ENCODE measurements at regions not wholly inside any gene's neighbourhood (a gene's known extent, or its start where the extent isn't known, plus 50 kb on each side); places are given as distances from the start of the nearest gene placed in this dataset.
"Not testable (repeated sequence)": the region's sequence is repeated elsewhere in the genome, so short reads cannot be mapped to it uniquely, and the experiment has no call there.

DNA sequence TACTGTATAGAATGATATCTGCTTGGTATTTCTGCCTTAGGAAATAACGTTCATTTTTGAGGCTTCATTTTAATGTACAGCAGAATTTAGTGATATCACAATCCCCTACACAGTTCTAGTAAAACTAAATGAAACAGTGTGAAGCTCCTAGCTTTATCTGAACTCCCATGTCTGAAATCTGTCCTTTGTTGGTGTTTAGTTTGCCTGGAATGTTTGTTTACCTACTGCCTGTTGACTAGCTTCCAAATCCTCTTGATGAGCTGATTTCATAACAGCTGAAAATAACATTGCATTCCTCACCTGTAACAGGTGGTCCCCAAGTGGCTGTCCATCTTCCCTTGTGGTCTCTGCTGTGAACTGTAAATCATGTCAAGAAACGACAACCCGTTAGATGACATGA lies 629.1 kb downstream of the TTLL7 start:
- not testable (repeated sequence) for H3K4me3 ChIP-seq (ENCODE audit: low read length)

DNA sequence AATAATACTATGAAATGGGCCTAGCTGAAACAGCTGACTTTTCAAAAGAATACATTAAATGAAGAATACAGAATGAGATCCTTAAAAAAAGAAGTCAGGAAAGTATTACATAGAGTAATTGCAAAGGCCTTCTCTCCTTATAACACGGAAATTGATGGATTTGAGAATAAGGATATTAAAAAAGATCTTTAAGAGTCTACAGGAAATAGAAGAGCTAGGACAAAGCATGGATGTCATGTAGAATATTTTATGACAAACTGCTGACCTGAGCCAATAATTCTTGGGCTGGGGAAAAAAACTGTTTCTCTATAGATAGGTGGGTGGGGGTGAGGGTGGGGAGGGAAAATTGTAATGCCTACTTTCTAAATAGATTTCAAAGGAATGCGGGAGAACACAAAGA lies 633.6 kb downstream of the TTLL7 start:
- H3K4me3 ChIP-seq (ENCODE audit: low read length), result not testable (repeated sequence)

DNA sequence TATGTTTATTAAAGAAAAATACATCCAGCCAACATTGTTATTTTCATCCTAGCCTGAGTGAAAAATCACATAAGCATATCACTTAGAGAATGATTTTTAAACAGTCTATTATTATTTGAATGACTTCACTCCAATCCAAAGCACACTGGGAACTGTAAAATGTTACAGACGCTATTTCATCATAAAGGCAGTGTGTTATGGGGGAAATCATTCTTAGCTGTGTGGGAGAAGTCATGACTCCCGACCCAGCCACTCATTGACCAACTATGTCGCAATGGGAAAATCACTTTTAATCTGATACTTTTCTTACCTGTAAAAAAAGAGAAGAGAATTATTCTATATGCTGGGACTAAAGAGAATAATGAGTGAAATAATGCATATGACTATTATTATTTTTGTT lies 653.6 kb downstream of the TTLL7 start:
- not testable (repeated sequence) for H3K4me3 ChIP-seq (ENCODE audit: low read length)

DNA sequence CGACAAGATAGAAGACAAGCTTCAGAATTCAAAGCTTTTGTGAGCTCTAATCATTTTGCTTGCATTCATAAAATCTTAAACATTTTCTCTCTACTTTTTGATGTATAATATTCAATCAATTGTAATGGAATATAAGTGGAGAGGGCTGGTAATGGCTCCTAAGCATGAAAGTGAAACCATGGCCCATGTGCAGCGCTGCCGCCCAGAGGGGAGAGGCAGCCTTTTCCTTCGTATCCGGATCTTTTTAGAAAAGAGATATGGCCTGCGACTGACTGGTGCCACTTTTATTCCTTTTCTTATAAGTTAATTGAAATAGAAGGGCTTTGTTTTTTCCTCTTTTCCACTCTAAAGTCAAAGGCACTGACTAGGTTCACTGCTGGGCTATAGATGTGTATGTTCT lies 655.2 kb downstream of the TTLL7 start:
- not testable (repeated sequence) for H3K4me3 ChIP-seq (ENCODE audit: low read length)

DNA sequence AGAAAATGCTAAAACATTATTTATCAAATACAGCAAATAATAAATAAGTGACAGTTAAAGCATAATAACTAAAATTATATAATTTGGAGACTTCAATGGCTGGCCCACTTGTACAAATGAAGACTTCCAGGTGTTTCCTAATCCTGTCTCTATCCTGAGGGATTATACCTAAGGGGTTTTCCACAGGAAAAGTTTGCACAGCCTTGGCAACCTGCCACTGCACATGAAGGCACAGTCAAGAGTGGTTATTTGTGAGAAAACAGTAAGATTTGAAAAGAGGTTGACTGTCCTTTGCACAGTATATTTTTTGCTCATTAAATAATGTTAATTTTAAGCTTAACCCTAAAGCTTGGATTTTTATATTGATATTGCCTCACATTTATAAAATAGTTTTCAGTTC lies 655.9 kb downstream of the TTLL7 start:
- H3K4me3 ChIP-seq (ENCODE audit: low read length), result not testable (repeated sequence)

DNA sequence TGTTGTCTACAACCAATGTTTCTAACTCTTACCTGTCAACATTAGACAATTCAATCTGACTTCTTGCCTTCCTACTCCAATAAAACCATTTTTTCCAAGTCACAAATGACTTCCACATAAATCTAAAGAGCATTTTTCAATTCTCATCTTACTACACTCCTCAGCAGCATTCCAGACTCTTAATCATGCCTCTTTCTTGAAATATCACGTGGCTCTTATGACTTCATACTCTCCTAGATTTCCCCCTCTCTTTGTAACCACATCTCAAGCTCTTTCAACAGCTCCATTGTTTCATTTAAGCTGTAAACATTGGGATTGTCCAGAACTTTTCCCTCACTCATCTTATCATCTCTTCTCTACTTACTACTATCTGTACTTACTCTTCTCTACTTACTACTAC lies 666.6 kb downstream of the TTLL7 start:
- H3K4me3 ChIP-seq (ENCODE audit: low read length), result not testable (repeated sequence)

DNA sequence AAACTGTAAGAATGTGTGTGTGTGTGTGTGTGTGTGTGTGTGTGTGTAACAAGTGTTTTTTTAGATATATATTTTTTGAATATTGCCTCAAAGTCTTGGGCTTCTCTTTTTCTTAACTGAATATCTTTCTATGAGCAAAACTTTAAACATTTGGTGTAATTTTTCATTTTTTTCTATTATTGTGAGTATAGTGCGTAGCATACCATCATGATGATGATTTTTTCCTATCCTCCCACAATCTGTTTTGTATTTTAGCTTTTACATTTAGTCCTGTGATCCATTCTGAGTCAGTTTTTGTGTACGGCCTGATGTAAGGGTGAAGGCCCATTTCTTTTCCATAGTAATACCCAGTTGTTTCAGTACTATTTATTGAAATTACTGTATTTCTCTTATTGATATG lies 680.6 kb downstream of the TTLL7 start:
- H3K4me3 ChIP-seq (ENCODE audit: low read length), result no peak overlapping the region
- no peak for TF ChIP-seq ZNF274 (IDR thresholded peaks at IDR 0.05; ENCODE audit: low read depth, low read length)

DNA sequence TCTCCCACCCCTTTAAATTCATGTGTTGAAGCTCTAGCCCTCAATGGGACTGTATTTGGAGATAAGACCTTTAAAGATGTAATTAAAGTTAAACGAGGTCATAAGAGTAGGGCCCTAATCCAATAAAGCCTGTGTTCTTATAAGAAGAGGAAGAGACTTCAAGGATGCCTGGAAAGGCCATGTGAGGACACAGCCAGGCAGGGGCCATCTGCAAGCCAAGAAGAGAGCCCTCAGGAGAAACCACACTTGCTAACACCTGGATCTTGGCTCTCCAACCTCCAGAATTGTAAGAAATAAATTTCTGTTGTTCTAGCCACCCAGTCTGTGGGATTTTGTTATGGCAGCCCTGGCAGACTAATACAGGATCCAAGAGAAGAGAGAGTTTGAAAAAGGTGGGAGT lies 683.5 kb downstream of the TTLL7 start:
- not testable (repeated sequence) for H3K4me3 ChIP-seq (ENCODE audit: low read length)

DNA sequence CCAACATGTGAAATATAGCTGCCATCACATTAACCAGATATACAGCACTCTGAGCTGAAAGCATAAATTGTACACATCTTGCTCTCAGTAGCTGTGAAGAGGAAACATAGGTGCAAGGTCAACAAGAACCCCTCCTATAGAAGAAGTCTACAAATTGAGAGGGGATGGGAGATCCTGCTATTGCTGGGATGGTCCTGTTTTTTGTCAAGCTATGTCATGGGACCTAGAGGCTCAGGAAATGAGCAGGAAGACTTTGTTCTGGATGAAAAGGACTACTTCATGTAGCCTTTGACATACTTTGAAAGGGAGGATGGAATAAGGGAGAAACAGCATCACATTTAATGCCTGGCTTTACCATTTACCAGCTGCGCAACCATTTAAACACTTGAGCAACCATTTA lies 688.8 kb downstream of the TTLL7 start:
- H3K4me3 ChIP-seq (ENCODE audit: low read length), result not testable (repeated sequence)

DNA sequence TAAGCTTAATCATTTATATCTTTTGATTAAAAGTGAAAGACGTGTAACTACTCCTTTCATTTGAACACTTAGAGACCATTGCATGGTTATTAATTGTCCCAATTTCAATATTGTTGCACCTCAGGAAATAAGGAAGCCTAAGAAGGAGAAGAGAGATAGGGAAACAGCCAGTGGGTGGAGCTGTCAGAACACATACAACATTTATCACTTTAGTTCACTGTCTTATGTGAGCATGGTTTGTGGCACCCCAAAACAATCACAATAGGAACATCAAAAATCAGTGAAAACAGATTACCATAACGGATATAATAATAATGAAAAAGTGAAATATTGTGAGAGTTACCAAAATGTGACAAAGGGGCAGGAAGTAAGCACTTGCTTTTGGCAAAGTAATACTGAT lies 689.9 kb downstream of the TTLL7 start:
- not testable (repeated sequence) for H3K4me3 ChIP-seq (ENCODE audit: low read length)

DNA sequence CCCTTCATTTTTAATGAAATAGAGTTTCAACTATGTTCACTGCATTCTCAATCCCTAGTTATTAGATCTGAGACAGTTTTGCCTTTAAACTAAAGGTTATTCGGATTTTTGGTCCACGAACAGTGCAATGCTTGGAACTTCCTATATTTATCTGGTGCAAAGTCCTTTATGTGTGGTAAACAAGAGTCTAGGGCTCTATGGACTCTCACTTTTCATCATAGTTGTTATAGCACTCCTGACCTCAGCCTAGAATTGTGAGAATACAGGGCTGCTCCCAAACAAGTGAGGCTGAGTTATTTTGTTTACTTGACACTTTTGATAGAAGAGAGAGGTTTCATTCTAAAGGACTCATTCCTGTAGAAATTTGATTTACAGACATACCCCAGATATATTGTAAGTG lies 692.1 kb downstream of the TTLL7 start:
- H3K4me3 ChIP-seq (ENCODE audit: low read length), result not testable (repeated sequence)

DNA sequence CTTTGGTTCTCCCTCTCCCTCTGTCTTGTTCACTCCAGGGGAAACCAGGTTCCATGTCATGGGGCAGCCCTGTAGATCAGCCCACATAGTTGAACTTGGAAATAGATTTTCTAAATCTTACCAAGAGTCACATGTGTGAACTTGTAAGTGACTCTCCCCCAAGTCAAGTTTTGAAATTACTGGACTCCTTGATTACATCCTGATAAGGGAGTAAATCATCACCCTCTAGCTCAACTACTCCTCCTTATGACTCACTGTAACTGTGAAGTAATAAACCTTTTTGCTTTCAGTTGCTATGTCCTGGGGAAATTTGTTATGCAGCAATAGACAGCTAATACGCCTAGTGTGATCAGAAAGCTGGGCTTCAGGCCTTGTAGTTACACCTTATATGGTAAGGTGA lies 703.3 kb downstream of the TTLL7 start:
- H3K4me3 ChIP-seq (ENCODE audit: low read length), result not testable (repeated sequence)

DNA sequence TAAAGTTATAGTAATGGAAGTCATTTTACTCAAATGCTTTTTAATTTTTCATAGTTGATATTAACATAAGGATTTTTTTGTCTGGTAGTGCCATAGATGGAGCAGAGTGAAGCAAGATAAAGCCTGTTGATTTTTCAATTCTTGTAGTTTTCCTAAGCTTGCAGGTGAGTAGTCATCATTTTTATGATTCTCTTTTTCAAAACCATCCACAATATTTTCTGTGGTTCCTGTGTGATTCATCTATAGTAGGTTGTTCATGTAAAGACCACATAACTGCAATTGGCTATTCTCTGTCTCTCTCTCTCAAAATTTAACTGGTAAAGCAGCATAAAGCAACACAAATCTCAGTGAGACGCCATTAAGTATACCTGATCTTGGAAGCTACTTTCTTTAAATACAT lies 711.5 kb downstream of the TTLL7 start:
- H3K4me3 ChIP-seq (ENCODE audit: low read length), result not testable (repeated sequence)

DNA sequence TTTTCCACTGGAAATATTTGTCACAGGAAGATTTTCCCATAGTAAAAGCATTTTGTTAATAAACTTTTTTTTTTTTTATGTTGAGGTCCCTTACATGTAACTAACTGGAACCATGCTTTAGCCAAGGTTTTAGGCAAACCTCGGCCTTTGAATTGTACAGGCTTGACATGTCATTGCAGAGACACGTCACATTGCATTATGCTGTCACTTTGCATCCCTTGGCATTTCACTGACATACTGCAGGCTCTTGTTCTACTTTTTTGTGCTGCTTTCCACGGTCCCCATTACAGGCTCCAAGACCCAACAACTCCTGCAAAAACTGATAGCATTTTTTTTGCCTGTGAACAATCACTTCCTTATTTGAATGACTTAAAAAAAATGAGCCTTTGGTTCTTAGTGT lies 724.3 kb downstream of the TTLL7 start:
- not testable (repeated sequence) for H3K4me3 ChIP-seq (ENCODE audit: low read length)

DNA sequence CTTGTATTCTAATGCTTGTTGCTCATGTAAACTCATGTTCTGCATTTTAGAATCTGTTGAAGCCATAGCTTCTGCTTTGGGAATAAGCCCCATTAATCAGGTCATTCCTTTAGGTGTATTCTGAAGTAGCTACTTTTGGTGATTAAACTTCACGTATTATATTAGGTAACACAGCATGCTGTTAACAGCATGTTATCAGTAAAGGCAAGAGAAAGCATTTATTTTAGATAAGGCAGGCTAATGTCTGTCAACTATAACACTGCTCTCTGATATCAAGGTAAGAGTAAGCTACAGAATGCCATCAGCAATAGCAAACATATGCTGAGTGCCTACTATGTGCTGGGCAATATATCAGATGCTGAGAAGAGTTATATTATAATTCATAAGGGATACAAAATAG lies 726.4 kb downstream of the TTLL7 start:
- not testable (repeated sequence) for H3K4me3 ChIP-seq (ENCODE audit: low read length)

DNA sequence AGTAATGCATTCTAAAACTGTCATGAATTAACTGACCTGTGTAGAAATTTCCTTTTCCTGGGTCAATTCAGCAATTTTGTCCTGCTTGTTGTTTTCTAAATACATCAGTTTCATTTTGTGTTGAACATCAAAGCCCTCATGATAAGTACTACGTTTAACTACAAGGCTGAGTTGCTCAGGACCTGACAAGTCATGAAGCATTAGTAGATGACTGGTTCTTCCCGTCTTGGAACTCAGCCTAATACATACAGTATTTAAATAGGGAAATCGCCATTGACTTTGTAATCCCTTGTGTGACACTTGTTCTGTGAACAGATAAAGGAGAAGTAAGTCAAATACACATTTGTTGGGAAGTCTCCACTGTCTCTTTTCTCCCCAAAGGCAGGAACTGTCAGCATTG lies 727.1 kb downstream of the TTLL7 start:
- H3K4me3 ChIP-seq (ENCODE audit: low read length), result not testable (repeated sequence)

DNA sequence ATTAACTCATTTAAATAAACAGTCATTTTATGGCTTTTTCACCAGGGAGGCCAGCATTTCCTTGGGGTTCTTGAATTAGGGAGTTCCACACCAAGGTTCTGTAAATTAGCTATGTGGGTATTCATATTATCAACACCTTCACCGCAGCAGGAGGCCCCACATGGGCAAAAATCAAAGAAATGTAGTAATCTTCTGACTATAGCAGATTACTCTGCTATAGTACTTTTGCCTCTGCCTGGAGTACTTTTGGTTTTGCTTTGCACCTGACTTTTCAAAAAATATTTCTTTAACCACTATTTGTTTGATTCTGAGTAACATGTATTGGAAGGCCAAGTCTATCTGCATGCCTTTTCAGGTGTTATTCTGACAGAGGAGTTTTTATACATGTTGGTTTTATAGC lies 728.1 kb downstream of the TTLL7 start:
- H3K4me3 ChIP-seq (ENCODE audit: low read length), result not testable (repeated sequence)

DNA sequence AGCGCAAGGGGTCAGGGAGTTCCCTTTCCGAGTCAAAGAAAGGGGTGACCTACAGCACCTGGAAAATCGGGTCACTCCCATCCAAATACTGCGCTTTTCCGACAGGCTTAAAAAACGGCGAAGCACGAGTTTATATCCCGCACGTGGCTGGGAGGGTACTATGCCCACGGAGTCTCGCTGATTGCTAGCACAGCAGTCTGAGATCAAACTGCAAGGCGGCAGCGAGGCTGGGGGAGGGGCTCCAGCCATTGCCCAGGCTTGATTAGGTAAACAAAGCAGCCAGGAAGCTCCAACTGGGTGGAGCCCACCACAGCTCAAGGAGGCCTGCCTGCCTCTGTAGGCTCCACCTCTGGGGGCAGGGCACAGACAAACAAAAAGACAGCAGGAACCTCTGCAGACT lies 735.1 kb downstream of the TTLL7 start:
- not testable (repeated sequence) for H3K4me3 ChIP-seq (ENCODE audit: low read length)

DNA sequence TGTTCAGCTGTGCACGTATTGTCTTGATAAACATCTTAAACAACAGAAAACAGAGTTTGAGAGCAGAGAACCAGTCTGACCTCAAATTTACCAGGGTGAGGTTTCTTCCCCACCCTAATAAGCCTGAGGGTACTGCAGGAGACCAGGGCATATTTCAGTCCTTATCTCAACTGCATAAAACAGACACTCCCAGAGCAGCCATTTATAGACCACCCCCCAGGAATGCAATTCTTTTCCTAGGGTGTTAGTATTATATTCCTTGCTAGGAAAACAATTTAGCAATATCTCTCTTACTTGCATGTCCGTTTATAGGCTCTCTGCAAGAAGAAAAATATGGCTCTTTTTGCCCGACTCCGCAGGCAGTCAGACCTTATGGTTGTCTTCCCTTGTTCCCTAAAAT lies 747.2 kb downstream of the TTLL7 start:
- H3K4me3 ChIP-seq (ENCODE audit: low read length), result not testable (repeated sequence)

DNA sequence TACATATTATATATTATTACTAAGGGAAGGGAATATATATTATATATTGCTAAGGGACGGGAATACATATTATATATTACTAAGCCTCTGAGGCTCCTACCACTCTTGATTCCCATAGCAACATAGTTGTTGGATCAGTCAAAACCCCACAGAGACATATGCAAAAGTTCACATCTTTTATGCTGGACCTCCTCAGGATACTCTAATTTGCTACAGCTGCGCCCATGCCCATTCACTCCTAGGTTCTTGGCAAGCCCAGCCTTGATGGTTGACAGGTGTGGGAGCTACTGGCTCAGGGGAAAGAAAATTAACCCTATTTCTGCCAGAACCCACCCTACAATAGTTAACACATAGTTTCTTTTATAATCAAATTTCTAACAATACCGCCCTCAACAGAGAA lies 752.2 kb downstream of the TTLL7 start:
- H3K4me3 ChIP-seq (ENCODE audit: low read length), result not testable (repeated sequence)

DNA sequence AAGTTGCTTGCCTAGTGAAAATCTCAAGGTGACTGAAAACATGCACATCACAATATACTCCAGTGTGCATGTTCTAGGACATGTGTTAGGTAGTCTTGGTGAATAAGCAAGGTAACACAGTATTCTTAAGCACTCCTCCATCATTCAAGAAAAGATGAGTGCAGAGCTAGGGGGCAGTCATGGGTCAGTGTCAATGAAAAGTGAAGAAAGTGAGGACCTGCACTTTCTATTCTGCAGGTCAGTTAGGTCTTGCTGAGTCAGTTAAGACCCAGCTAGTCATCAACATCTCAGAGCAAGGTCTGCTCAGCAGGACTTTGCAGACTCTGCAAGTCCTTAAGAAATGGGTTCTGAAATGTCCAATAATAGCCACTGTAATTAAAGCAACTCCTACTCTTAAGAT lies 754.1 kb downstream of the TTLL7 start:
- not testable (repeated sequence) for H3K4me3 ChIP-seq (ENCODE audit: low read length)

DNA sequence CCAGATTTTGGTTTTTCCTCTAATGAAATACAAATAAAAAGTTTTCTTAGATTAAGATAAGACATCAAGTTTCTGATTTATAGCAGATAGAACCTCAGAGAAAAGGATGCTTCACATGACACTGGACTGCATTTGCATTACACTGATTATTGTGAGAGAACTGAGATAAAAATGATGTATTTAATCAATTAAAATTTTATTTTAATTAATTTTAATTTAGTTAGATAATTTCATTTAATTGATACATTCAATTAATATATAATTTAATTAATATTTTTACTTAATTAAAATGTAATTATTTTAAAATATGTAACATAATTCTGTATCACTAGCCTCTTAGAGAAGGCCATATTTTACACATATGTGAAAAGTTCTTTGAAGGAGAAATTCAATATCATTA lies 759.4 kb downstream of the TTLL7 start:
- not testable (repeated sequence) for H3K4me3 ChIP-seq (ENCODE audit: low read length)

DNA sequence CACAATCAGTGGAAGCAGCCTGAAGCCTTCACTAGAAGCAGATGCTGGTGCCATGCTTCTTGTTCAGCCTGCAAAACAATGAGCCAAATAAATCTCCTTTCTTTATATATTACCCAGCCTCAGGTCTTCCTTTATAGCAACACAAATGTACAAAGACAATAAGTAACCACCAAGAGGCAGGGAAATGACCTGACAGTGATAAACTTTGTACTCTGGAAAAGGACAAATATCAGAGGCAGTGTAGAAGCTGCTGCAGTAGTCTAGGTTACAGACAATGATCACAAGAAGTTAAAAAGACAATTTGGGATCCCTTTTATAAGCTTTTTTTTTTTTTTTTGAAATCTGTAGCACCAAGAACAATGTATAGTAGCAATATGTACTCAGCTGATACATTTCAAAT lies 760.3 kb downstream of the TTLL7 start:
- not testable (repeated sequence) for H3K4me3 ChIP-seq (ENCODE audit: low read length)

DNA sequence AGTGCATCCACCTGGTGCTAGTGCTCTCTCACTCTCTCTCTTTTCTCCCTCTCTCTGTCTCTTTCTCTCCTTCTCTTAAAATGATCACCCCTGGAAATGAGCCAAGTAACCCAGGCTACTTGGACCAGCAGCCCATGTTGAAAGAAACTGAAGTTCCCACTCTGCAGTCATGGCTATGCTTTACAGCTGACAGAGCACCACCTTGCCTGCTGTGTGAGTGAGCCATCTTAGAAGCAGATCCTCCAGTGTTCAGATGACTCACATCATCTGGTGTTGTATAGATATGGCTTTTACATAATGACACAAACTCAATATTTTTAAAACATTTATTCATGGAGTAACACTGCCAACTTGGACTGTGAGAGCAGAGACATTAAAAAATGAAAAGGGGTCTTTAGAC lies 779.1 kb downstream of the TTLL7 start:
- not testable (repeated sequence) for H3K4me3 ChIP-seq (ENCODE audit: low read length)

Measured in GM08714 (cell line).